ENCODE measurements at regions not wholly inside any gene's neighbourhood (a gene's known extent, or its start where the extent isn't known, plus 50 kb on each side); places are given as distances from the start of the nearest gene placed in this dataset.

GRCh38 chr2:176956791-176957190 is 255.8 kb upstream of the HNRNPA3 start:
- no peak for DNase-seq

DNA sequence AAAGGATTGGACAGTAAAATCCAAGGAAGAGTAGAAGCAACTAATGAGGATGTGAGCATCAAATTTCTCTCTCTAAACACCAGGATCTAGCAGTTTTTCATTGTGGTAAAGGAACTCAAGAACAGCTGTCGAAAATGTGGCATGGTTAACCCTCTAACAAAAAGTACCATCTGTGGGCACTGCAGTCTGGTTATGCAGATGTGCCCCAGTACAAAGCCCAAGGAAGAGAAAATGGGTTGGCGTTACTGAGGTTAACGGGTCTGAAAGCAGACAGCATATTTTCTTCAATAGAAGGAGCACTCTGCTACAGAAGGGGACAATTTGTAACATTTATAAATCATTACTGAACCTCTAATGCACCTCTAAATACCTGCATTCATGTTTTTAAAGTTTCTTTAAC is 253.0 kb upstream of the HNRNPA3 start:
- no peak for DNase-seq

GRCh38 chr2:176960061-176960460 is 252.5 kb upstream of the HNRNPA3 start:
- no peak for DNase-seq

DNA sequence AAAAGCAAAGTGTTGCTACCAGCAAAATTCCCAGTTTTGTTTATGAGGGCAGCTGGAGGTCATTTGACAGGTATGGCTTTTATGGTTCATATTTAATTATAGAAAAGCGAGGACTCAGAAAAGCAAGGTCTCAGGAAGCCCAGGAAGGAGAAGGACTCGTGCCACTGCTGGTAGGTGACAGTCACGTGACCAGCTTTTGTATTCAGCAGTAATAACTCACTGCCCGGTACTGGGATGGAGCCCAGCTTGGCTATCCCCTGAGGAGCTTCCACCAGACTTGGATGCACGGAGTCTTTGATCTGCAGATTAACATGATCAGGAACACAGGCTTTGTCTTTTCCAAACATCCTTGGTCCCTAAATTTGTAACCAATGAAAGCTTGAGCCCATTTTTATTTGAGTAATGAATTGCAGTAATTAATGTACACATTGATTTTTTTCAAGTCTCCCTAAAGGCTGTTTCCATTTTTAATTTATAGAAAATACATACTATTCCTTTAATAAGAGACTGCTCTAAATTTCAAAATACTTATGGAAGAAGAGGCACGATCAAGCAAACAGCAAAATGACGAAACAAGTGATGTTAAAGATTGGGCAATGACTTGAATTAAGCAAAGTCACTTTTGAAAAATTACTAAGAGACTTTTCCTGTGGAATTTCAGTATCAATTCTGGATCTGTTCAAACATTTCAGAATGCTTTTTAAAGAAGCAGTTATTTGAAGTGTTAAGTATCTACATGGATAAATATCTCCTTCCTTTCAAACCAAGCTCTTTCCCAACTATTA is 251.7 kb upstream of the HNRNPA3 start:
- DNase-seq, result no peak

GRCh38 chr2:176961775-176962619 is 250.6 kb upstream of the HNRNPA3 start:
- no peak for DNase-seq

DNA sequence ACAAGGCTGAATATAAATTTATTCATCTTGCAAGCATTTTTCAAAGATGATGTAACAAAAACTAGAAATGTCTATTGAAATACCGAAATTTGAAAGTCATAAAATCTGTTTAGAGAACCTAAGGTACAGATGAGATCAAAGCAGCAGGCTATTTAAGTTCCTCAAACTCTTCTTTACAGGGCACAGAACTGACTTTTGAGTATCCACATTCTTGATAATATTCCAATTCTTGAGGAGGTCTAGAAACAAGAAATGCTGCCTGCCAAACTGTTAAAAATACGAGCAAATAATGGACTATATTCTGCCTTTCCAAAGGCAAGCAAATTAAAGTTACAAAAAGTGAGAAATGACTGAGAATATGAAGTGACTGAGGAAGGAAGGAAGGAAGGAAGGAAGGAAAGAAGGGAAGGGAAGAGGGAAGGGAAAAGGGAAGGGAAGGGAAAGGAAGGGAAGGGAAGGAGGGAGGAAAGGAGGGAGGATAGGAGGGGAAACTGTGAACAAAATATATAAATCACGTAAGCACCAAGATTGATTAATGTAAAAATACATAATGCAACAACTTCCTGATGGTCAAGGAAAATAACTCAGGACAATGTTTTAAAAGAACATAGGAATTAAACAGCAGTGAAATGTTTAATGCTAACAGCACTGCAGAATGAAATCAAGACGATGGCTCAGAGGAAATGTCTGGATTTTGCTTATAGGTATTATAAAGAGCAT is 248.9 kb upstream of the HNRNPA3 start:
- DNase-seq, result no peak

GRCh38 chr2:176967911-176968450 is 244.6 kb upstream of the HNRNPA3 start:
- DNase-seq, result no peak

DNA sequence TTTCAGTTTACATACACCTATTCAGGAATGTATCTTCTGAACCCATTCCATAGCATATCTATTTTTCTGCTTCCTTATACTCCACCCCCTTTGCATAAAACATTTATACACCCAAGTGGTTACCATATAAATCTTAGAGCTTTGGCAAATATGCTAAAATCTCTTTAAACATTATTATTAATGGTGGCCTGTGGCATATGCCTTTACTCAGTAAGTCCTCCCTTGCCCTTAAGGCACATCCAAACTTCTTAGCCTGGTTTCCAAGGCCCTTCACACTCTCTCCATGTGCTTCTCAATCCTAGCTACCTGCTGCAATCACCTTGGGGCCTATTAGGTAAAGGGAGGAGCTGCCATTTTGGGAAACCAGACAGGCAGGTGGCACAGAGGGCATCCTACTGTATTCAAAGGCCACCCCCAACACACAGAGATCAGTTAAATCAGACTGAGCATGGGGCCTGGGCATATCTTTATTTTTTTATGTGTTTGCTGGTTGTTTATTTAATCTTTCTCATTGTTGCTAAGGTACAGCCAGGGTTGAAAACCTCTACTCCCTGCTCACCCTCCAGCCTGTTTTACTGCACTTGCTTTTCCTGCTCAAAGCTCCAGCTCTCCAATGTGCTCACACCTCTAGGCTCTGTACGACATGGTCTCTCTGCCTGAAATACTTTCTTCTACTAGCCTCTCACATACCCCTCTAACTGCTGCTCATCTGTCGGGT is 242.8 kb upstream of the HNRNPA3 start:
- no peak for DNase-seq

DNA sequence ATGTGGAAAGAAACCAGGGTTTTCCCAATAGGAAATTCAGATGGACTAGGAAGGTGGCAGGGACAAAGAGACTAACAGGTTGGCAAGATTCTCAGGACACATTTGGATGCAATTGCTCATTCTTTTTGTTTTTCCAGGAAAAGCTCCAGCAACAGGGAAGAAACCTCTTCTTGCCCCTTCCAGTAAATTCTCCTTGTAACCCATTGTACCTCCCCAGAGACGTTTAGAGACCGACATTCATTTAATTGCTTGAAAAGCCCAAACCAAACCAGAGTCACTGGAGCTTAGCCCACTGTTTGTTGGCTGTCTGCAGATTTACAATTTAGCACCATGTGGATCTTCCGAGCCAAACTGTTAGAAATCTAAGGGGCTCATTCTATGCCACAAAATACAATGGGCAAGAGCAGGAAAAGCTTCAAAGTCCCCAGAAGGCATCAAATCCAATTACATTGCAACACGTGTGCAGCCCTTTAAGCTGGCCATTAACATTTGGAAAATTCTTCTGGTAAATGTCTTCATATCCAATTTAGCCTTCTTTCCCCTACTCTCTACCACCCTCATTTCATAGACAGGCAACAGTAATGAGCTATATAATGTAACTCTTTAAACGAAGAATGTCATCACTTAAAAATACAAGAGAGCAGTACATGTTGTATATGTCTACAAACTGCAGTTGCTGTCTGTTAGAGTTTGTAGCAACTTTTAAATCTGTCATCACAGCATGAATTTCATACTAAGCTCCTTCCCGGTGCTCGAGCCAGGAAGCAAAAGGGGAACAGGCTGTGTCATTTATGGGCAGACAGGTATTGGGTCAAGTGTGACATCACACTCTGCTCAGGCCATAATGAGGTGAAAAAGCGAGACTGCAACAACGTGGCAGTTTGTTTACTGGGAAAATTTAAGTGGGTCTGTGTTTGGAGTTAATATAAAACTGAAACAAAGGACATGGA is 235.6 kb upstream of the HNRNPA3 start:
- no peak for DNase-seq

DNA sequence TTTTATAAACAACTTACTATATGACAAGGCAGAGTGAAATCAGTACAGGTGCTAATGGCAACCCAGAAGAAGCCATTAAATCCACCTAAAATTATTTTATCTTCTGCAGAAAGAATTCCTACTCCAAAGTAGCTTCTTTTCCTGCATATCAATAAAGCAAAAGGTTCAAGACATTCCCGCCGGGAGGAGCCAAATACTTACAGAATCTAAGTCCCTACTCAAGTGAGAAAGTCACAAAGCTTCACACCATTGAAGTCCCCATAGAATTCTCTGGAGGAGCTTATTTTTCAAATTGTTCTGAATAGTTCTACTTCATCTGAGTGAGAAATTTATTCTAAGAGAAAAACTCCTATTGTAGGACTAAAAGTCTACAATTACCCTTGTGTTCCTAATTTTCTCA is 233.7 kb upstream of the HNRNPA3 start:
- DNase-seq, result no peak

DNA sequence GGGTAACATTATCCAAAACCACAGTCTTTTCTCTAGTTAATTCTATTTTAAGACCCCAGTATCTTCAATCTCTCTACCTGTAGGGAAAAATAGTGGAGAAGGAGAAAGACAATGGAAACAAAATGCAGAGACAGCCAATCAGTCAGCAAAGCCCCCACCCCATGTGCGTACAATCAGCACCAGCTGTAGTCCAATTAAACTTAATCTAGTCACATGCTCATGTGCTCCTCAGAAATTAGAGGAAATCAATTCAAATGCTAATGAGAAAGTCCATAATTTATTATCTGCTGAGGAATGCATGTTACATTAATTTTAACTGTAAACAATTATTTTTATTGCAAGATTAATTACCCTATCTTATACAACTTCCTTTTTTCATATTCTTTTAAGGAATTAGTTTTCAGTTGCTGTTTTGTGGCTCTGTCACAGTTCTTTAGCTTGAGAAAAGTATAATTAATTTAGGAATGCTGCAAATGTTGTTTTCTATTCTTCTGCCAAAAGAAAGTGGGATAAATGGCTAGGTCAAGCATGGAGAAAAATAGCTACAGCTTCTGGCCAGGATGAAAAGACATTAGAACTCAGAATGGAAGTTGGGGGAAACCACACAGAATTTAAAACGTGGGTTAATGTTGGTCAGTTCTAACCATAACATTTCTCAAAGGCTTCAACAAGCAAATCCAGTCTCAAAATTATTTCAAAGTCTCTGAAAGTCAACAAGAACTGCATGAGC is 232.4 kb upstream of the HNRNPA3 start:
- DNase-seq, result no peak

DNA sequence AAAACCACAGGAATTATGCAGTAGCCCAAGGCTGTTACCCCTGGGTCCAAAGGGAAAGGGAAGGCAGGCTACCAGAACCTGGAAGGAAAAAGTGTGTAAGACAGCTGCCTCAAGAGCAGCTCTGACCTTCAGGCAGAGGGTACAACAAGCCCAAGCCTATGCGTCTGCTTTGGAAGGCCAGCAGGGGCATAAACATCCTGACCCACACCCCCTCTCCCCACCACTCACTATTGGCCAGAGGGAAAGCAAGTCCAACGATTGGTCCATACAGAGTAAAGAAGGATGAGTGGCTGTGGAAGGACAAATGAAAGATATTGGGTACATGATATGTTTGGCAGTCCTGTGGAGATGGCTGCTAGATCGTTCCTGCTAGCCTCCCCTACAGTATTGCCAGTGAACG is 227.6 kb upstream of the HNRNPA3 start:
- no peak for DNase-seq

GRCh38 chr2:176985871-176986270 is 226.7 kb upstream of the HNRNPA3 start:
- no peak for DNase-seq

GRCh38 chr2:176986487-176986886 is 226.1 kb upstream of the HNRNPA3 start:
- DNase-seq, result no peak

- no peak for DNase-seq
Observed at GRCh38 chr2:176991411-176991810, 221.2 kb upstream of the HNRNPA3 start.

GRCh38 chr2:176997074-176997791 is 215.4 kb upstream of the HNRNPA3 start:
- peak; percentile 61 for DNase-seq

- no peak for DNase-seq
Observed at GRCh38 chr2:176997792-176998169, 214.8 kb upstream of the HNRNPA3 start.

DNA sequence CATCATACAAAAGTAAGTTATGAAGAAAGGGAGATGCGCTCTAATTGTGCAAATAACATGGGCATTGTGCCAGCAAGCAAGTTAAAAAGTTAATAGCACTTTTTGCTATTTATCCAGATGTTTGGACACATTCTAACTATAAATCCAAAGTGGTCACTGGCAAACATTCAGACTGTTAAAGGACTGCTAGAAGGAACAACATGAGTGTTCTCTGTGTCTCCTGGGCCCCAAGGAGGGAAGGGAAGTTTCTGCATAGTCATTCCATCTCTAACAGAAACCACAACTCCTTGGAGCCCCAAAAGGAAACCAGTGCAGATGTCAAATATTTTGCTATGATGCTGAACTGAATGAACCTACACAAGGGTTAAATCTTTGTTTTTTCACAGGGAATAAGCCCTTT is 213.3 kb upstream of the HNRNPA3 start:
- no peak for DNase-seq

- DNase-seq, result no peak
Observed at GRCh38 chr2:177000061-177000714, 212.4 kb upstream of the HNRNPA3 start.

GRCh38 chr2:177000715-177001072 is 211.9 kb upstream of the HNRNPA3 start:
- DNase-seq, result no peak
